HUDEP-2 (cell line): ENCODE measurements at regions not wholly inside any gene's neighbourhood (a gene's known extent, or its start where the extent isn't known, plus 50 kb on each side); places are given as distances from the start of the nearest gene placed in this dataset.
A peak's percentile ranks its signal among the peaks of the same experiment; 100 is the strongest.

Experiments used
- DNase-seq, 76 experiments: peaks; one replicate each; lab custom pipeline; 2025; ENCODE audit not compliant: unreplicated experiment in 76 of 76; lab: John Stamatoyannopoulos, UW

DNA sequence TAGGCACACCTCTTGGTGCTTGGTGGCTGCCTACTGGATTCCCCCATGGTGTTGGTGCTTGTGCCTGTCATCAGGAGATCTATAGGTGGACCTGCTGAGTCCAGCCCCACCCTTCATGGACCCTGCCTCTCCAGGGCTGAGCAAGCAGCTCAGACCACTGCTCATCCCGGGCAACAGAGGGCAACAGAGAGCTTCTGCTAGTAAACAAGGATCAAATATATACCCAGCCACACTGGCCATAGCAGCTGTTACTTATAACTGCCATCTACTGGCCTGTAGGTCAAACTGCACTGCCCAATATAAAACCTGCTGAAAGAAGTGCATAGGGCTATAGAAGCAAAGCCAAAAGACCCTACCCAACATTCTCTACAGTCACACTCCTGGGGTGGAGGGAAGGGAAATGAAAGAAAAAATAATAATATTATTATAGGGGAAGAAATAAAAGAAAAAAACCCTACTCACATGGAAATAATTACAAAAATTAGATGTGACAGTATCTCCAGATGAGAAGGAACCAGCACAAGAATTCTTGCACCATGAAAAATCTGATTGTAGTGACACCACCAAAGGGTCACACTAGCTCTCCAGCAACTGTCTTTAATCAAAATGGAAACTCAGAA, 54.9 kb upstream of the ZNF800 start:
- DNase-seq, result peak in 64 of 76 experiments; percentile 1 to 66 (median 24)

DNA sequence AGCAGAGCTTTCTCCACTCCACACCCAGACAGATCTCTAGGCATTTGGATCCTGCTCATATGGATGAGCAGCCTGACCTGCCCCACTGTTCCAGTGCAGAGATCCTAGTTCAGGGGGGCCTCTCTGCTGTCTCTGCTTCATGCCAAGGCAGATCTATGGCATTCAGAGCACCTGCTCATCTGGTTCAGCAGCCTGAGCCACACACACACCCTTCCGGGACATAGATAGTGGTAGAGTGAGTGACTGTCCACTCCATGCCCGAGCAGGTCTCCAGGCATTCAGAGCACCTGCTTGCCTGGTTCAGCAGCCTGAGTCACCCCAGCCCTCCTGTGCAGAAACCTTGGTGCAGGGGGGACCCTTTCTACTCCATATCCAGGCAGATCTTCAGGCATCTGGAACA, 54.3 kb upstream of the ZNF800 start:
- no peak for DNase-seq
